ENCODE measurements at regions not wholly inside any gene's neighbourhood (a gene's known extent, or its start where the extent isn't known, plus 50 kb on each side); places are given as distances from the start of the nearest gene placed in this dataset.

DNA sequence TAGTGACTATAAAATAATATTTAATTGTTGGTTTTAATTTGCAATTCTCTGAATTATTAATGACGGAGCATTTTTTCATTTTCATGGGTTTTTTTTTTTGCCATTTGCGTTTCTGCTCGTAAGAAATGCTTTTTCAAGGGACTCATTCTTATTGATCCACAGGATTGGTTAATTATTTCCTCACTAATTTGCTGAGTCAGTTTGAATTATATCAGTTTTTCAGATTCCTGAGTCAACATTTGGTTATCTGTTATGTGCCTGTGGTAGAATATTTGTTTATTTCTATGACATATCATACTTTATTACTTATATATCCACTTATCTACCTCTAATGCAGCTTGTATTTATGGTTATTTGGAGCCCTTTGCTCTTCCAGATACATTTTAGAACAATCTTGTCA, 257.0 kb upstream of the BTBD3 start:
- H3K9me3 ChIP-seq, result no peaks in the 10 kb centered on the region
- H2AFZ ChIP-seq (ENCODE audit: low read depth), result no peak overlapping the region
- no peaks in the 10 kb centered on the region for H3F3A ChIP-seq (replicated peaks; ENCODE audit: insufficient read depth)
- no peak overlapping the region for H3K4me2 ChIP-seq
- TF ChIP-seq, protein P1, sequence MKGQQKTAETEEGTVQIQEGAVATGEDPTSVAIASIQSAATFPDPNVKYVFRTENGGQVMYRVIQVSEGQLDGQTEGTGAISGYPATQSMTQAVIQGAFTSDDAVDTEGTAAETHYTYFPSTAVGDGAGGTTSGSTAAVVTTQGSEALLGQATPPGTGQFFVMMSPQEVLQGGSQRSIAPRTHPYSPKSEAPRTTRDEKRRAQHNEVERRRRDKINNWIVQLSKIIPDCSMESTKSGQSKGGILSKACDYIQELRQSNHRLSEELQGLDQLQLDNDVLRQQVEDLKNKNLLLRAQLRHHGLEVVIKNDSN (IDR thresholded peaks at IDR 0.05; ENCODE audit: borderline replicate concordance, low read depth), result no peak
- TF ChIP-seq MEF2A (IDR thresholded peaks at IDR 0.05; ENCODE audit: borderline replicate concordance, low read depth) (no peak), EP300 (IDR thresholded peaks at IDR 0.05; ENCODE audit: borderline replicate concordance in 1 of 2, low read depth in 1 of 2, low read length in 1 of 2) (no peak), POLR2AphosphoS5 (IDR thresholded peaks at IDR 0.05; ENCODE audit: low read depth, low read length) (no peak), CHD2 (IDR thresholded peaks at IDR 0.05; ENCODE audit: low read length, partially characterized antibody) (no peak), SMC3 (IDR thresholded peaks at IDR 0.05; ENCODE audit: low read depth, low read length) (no peak), CTCF (IDR thresholded peaks at IDR 0.05) (no peak), TCF12 (IDR thresholded peaks at IDR 0.05) (no peak)
- no peak for DNase-seq
- 52% methylated on average over 3 of the region's 3 CpGs for WGBS (ENCODE audit: low lambda C conversion rate)
- ChIA-PET POLR2A (no interaction called here), CTCF (interaction anchor here (0.9 kb wide), 1 partner anchor 430 kb away, joined by 3 read pairs; no protein-coding TSS in a partner anchor)
- no peaks in the 10 kb centered on the region for H3K36me3 ChIP-seq (replicated peaks in 1 of 2; ENCODE audit: control insufficient read depth in 1 of 2, insufficient read depth in 2 of 2, low read length in 1 of 2)
- H3K9ac ChIP-seq, result no peak overlapping the region
- H3K79me2 ChIP-seq (ENCODE audit: insufficient read depth), result no peaks in the 10 kb centered on the region
- no peaks in the 10 kb centered on the region for H4K20me1 ChIP-seq (ENCODE audit: insufficient read depth)
- no peaks in the 10 kb centered on the region for H3K4me1 ChIP-seq (ENCODE audit: control insufficient read depth in 1 of 2, insufficient read depth in 2 of 2, low read depth in 1 of 2, low read length in 1 of 2)
- H3K27me3 ChIP-seq (ENCODE audit: insufficient read depth), result no peaks in the 10 kb centered on the region
- H3K4me3 ChIP-seq (ENCODE audit: low read depth in 2 of 2, low read length in 1 of 2), result no peak overlapping the region
- no peaks in the 10 kb centered on the region for H3K9me2 ChIP-seq
- no peak overlapping the region for H3K27ac ChIP-seq (ENCODE audit: low read depth in 2 of 2, low read length in 1 of 2)

GRCh38 chr20:11671015-11671511, 246.6 kb upstream of the BTBD3 start:
- Histone ChIP-seq H3K9ac (no peak overlapping the region), H3F3A (replicated peaks; ENCODE audit: insufficient read depth) (no peaks in the 10 kb centered on the region), H3K36me3 (replicated peaks in 1 of 2; ENCODE audit: control insufficient read depth in 1 of 2, insufficient read depth in 2 of 2, low read length in 1 of 2) (no peaks in the 10 kb centered on the region), H3K4me1 (ENCODE audit: control insufficient read depth in 1 of 2, insufficient read depth in 2 of 2, low read depth in 1 of 2, low read length in 1 of 2) (no peaks in the 10 kb centered on the region), H4K20me1 (ENCODE audit: insufficient read depth) (no peaks in the 10 kb centered on the region), H3K4me2 (no peak overlapping the region), H3K9me3 (no peaks in the 10 kb centered on the region), H3K4me3 (ENCODE audit: low read depth in 2 of 2, low read length in 1 of 2) (no peak overlapping the region), H3K9me2 (no peaks in the 10 kb centered on the region), H3K79me2 (ENCODE audit: insufficient read depth) (no peaks in the 10 kb centered on the region), H2AFZ (ENCODE audit: low read depth) (no peak overlapping the region), H3K27ac (ENCODE audit: low read depth in 2 of 2, low read length in 1 of 2) (no peak overlapping the region), H3K27me3 (ENCODE audit: insufficient read depth) (no peaks in the 10 kb centered on the region)
- POLR2A ChIA-PET, result no interaction called here
- CTCF ChIA-PET, result interaction anchor here (0.9 to 1.0 kb wide), 2 partner anchors 24 to 30 kb away, joined by 3 read pairs; no protein-coding TSS in a partner anchor
- TF ChIP-seq FOXM1 (IDR thresholded peaks at IDR 0.05; ENCODE audit: low read depth), result no peak
- no peak for TF ChIP-seq NFIC (IDR thresholded peaks at IDR 0.05; ENCODE audit: borderline replicate concordance)
- no peak for TF ChIP-seq GABPA (IDR thresholded peaks at IDR 0.05; ENCODE audit: low read depth)
- TF ChIP-seq, protein P1 (IDR thresholded peaks at IDR 0.05; ENCODE audit: borderline replicate concordance, low read depth), result no peak
- TF ChIP-seq RFX5 (IDR thresholded peaks at IDR 0.05; ENCODE audit: low read length), result no peak
- TF ChIP-seq NRF1 (IDR thresholded peaks at IDR 0.05; ENCODE audit: low read depth, low read length), result no peak
- TF ChIP-seq SIN3A (IDR thresholded peaks at IDR 0.05; ENCODE audit: borderline replicate concordance, low read depth, low read length), result no peak
- TF ChIP-seq SMC3 (IDR thresholded peaks at IDR 0.05; ENCODE audit: low read depth, low read length), result no peak
- TF ChIP-seq CHD2 (IDR thresholded peaks at IDR 0.05; ENCODE audit: low read length, partially characterized antibody), result no peak
- TF ChIP-seq JUND (IDR thresholded peaks at IDR 0.05), result no peak
- 4% methylated on average over 1 of the region's 1 CpG for WGBS (ENCODE audit: low lambda C conversion rate)
- DNase-seq, result no peak
